HG03175 (cell line): ENCODE measurements at regions not wholly inside any gene's neighbourhood (a gene's known extent, or its start where the extent isn't known, plus 50 kb on each side); places are given as distances from the start of the nearest gene placed in this dataset.
A peak's percentile ranks its signal among the peaks of the same experiment; 100 is the strongest.

Source experiments
- ATAC-seq: cut with Tn5 transposase; IDR thresholded peaks from one replicate; pipeline ENCODE4 v1.9.1; 2021; ENCODE audit warnings: mild to moderate bottlenecking, moderate library complexity; ENCODE audit not compliant: unreplicated experiment

DNA sequence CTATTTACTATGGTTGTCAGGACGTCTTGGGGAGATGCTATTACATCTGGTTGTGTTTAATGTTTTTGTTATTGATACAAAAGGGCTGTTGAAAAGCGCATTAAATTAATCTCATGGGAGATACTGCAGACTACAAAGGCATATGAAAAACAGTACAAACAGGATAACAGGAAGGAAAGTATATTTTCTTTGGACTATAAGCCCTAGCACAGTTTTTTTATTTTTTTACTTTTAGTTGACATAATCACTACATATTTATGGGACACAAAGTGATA is 341.3 kb downstream of the ARL4A start:
- ATAC-seq = no peak

DNA sequence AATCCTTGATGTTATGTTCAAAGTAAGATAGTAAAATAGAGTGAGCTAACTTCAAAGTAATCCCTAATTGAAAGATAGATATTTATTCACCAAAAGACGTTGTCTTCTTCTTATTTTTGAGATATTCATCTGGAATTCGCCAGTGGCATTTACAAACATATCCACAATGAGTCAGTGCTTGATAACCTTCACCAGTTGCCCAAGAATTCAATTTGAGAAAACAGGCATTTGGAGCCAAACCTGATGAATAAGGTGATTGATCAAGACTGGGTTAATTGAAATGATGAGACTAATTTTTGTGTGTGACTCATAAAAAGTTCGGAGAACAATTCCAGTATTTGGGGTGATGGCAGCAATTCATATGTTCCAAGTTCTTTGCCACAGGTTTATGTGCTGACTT is 344.0 kb downstream of the ARL4A start:
- ATAC-seq = no peak

GRCh38 chr7:13032084-13032483 is 344.7 kb downstream of the ARL4A start:
- ATAC-seq = no peak

GRCh38 chr7:13032576-13032975 is 345.1 kb downstream of the ARL4A start:
- ATAC-seq = no peak

DNA sequence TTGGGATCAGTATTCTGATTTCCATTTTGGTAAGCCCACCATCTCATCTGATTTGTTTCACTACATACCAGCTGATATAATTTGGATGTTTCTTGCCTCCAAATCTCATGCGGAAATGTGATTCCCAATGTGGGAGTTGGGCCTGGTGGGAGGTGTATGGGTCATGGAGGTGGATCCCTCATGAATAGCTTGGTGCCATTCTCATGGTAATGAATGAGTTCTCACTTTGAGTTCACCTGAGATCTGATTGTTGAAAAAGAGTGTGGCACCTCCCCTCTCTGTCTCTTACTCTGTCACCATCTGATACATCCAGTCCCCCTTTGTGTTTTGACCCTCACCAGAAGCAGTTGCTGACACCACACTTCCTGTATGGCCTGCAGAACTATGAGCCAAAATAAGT is 347.3 kb downstream of the ARL4A start:
- no peak for ATAC-seq

DNA sequence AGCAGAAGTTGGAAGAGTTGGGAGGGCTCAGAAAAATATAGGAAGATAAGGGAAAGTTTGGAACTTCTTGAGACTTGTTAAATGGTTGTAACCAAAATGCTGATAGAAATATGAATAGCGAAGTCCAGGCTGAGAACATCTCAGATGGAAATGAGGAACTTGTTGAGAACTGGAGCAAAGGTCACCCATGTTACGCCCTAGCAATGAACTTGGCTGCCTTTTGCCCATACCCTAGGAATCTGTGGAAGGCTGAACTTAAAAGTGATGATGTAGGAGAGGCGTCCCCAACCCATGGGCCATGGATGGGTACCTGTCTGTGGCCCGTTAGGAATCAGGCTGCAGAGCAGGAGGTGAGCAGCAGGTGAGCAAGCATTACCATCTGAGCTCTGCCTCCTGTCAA is 347.8 kb downstream of the ARL4A start:
- no peak for ATAC-seq

- no peak for ATAC-seq
Measured at GRCh38 chr7:13036256-13036780, 348.9 kb downstream of the ARL4A start.

DNA sequence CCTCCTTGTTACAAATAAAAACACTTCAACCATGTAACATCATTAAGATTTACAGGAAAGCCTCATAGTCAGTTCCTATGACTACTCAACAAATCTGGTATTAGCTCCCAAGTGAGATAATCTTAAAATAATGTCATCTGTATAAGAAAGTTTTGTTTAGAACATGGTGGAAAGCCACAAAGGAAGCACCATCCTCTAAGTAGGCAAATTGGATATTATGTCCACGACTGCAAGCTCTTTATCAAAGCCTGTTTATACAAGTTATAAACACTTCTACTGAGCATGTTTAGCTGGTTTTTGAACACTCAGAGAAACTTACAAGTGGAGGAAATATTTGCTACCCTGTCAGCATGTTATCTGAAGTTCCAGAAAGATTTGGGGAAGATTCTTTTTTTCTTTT is 349.8 kb downstream of the ARL4A start:
- no peak for ATAC-seq

- ATAC-seq = no peak
Measured at GRCh38 chr7:13041368-13041988, 354.0 kb downstream of the ARL4A start.

DNA sequence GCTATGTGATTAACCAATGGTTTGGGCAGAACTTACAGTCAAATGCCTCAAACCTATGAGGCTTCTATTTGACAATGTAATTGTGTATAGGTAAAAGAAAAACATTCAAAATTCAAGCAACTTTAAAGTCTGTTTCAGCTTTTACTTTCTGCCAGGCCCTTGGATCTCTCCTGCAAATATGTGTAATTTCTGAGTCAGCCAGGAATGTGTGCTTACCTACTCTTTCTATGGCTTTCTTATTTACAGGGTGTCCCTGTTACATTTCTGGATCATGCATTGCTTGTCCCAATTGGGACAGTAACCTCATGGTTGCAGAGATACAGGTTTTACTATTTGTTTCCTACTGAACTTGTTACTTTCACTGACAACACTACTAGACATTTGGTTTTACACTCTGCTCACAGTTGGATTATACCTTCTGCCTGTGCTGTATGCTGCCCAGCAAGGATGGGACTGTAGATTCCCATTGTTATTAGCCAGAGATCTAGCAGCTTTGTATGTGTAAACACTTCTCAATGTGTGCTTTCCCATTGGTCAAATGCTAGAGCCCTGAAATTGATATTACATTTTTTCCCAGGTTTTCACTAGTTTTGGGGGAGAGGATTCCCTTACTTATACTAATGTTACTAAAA is 355.3 kb downstream of the ARL4A start:
- no peak for ATAC-seq

- no peak for ATAC-seq
Measured at GRCh38 chr7:13044309-13044708, 356.9 kb downstream of the ARL4A start.

GRCh38 chr7:13047061-13047460 is 359.6 kb downstream of the ARL4A start:
- peak; percentile 57 for ATAC-seq

GRCh38 chr7:13049946-13050345 is 362.5 kb downstream of the ARL4A start:
- no peak for ATAC-seq

DNA sequence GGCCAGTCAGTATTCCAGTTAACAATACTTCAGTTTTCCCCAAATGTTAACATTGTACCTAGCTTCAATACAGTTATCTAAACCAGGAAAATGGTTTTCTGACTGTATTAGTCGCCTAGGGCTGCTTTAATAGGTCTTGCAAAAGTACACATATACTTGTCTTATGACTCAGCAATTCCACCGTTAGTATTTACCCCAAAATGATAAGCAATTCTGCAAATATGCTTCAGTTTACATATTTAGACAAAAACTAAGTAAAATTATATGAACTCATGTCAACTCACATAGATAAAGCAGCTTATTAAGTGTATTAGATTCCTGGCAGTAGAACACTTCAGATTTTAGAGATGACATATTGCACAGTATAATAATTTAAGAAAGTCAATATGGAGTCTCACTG is 363.3 kb downstream of the ARL4A start:
- ATAC-seq = no peak

DNA sequence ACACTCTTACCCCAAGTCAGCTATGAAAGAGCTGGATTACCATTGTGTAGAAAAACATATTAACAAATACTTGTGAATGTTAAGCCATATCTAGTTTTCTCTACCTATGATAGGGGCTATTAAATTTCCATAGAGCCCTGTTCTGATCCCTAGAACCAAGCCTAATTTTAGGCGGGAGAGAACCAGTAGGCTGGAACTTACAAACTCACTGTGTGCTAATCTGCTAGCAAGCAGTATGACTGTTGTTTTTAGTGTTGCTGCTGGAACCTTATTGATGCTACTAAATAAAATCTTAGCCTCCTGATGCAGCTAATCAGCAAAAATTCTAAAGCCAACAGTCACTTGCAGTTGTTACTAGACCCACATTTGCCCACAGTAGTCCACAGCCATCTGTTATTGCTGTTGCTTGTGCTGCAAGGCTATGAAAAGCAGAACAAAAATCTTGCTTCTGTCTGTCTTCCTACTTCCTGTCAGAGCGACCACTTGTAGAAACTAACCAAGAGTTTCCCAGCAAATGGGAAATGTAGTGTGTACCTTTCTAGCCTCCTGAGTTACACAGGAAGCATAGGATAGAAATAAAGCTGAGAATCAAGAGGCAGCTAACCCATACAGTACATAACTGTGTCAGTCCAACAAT is 368.4 kb downstream of the ARL4A start:
- ATAC-seq = no peak

DNA sequence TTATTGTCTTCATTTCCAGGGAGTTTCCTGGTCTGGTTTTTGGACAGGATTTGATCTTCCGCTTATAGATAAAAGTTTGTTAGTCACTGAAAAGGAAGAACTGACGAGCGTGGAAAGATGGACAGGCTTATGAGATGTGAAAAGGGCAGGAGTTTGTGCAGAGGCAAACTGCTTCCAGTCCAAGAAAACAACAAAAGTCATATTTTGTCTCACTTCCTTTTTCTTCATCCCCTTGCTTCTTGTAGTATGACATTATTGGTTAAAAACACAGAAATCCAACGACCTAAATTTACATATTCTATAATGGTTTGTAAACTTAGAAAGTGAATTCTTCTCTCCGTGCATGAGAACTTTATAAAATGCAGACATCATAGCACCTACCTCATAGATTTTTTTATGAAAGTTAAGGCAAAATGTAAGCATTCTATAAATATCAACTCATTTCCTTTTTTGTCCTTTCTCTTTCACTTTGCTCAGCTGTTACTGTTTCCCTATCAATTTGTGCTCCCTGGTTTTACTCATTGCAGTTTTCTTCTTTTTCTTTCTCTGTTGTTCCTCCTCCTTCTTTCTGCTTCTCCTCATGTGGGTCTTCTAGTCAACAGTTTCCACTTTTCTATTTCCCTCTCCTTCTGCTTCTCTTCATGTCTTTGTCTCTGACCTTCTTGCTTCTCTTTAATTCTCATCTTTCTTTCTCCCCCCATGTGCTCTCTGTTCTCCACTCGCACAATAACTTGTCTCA is 370.2 kb downstream of the ARL4A start:
- ATAC-seq = peak; percentile 97

DNA sequence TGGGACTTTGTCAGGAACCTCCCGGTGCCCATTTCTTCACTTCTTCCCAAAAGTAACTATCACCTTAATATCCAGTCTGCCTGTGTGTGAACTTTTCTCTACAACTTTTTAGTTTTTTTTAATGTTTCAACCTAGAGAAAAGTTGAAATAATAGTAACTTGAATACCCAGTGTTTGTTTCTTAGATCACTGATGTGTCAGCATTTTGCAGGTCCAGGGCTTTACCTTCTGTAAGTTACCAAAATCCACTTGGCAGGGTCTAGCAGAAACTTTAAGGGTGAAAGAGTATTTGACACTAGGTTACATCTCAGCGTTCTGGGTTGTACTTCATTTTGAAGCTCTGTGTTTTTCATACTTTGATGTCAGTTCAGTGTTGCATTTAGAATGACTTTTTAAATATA is 372.7 kb downstream of the ARL4A start:
- no peak for ATAC-seq

- ATAC-seq = no peak
Measured at GRCh38 chr7:13061115-13061514, 373.7 kb downstream of the ARL4A start.

DNA sequence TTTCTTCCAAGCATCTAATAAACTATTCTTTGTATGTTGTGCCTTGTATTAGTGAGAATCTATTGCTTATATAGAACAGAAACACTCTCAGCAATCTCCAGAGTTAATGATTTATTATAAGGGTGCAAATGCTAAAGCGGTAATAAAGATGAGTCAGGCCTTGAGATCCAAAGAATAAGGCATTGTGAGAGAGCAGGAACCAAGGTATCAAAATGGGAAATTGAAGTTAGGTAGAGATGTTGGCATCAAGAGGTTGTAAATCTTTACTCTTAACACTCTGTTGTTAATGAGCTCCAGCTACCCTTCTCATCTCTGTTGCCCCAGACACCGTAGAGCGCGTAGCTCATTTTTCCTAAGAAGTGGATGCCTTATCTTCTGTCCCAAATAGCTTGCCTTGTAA is 375.2 kb downstream of the ARL4A start:
- no peak for ATAC-seq

- ATAC-seq = no peak
Measured at GRCh38 chr7:13067036-13067435, 379.6 kb downstream of the ARL4A start.

DNA sequence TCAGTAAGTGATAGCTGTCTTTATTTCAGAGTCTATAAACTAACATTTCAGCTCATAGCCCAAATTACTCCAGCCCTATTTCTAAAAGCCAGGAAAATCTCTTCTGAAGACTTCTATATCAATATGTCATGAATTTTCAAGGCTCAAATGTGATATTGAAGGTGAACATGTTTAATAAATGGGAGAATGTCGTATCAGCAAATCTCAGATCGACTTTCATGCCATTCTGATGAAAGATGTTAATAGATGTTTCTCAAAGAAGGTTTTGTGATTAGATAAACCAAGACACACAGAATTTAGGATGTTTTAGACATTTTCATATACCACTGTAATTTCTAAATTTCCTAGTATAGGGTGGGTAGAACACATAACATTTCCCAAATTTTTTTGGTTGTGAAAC is 380.6 kb downstream of the ARL4A start:
- ATAC-seq = no peak

DNA sequence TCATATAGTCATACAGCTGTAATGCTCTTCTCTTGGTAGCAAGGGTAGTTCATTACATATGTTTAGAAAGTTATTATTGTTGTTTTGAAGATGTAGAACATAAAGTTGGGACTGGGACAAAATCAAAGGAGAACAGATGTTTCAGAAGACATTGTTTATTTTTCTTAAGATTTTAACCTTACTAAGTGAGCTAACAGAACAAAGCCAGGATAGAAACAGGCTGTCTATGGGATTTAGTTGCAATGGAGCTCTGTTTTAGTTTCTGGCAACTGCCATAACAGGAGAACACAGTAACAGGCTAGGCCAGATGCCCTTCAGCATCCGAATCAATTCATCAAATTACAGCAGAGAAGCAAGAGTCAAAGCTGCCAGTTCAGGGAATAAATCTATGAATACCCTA is 382.4 kb downstream of the ARL4A start:
- no peak for ATAC-seq
